GM13976 (cell line): ENCODE measurements at regions not wholly inside any gene's neighbourhood (a gene's known extent, or its start where the extent isn't known, plus 50 kb on each side); places are given as distances from the start of the nearest gene placed in this dataset.

Experiments used
- DNase-seq: peaks from one replicate; pipeline ENCODE4 v3.0.0; 2012; ENCODE audit warnings: low spot score
- in situ Hi-C: fragments of 300-500 bp; cut with MboI; formaldehyde crosslinking; loops from one replicate; pipeline ENCODE4 v1.12.0; 2022; ENCODE audit warnings: low sequenced_read_pairs, mixed read lengths, inconsistent platforms; ENCODE audit not compliant: unreplicated experiment
- TF ChIP-seq, protein P1 (sequence below): IDR thresholded peaks from 2 replicates; pipeline ENCODE4 v1.5.1; 2012; ENCODE audit warnings: borderline replicate concordance, mild to moderate bottlenecking; ENCODE audit not compliant: insufficient read depth; ENCODE audit errors: extremely low read depth, missing control alignments, control extremely low read depth

DNA sequence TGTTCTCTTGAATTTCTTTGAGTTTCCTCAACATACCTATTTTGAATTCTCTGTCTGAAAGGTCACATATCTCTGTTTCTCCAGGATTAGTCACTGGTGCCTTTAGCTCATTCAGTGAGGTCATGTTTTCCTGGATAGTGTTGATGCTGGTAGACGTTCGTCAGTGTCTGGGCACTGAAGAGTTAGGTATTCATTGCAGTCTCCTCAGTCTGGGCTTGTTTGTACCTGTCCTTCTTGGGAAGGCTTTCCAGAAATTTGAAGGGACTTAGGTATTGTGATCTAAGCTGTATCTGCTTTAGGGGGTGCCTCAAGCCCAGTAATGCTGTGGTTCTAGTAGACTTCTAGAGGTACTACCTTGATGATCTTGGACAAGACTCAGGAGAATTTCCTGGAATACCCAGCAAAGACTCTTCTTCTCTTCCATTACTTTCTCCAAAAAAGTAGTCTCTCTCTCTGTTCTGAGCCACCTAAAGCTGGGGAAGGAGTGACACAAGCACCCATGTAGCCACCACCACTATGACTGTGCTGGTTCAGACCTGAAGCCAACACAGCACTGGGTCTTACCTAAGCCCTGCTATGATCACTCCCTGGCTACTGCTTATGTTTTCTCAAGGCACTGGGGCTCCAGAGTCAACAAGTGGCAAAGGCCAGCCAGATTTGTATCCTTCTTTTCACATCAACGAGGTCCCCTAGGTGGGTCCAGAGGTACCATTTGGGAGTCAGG is 852.0 kb downstream of the BCL11A start:
- in situ Hi-C loops = no loop called here
- TF ChIP-seq, protein P1, sequence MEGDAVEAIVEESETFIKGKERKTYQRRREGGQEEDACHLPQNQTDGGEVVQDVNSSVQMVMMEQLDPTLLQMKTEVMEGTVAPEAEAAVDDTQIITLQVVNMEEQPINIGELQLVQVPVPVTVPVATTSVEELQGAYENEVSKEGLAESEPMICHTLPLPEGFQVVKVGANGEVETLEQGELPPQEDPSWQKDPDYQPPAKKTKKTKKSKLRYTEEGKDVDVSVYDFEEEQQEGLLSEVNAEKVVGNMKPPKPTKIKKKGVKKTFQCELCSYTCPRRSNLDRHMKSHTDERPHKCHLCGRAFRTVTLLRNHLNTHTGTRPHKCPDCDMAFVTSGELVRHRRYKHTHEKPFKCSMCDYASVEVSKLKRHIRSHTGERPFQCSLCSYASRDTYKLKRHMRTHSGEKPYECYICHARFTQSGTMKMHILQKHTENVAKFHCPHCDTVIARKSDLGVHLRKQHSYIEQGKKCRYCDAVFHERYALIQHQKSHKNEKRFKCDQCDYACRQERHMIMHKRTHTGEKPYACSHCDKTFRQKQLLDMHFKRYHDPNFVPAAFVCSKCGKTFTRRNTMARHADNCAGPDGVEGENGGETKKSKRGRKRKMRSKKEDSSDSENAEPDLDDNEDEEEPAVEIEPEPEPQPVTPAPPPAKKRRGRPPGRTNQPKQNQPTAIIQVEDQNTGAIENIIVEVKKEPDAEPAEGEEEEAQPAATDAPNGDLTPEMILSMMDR = no peak
- DNase-seq = no peak

DNA sequence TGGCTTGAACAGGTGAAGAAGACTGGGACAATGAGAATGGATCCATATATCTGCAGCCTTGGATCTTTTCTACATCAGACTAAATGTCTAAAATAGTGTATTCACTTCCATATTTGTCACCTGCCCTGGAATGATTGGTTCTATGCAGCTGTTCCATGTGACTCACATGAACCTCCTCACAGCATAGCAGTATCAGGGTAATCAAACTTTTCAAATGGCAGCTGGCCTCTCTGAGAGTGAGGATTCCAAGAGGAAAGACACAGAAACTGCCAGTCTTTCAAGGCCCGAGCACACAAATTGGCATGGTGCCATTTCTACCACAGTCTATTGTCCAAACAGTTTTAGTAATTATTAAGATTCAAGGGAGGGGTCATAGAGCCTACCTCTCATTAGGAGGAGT is 859.3 kb downstream of the BCL11A start:
- in situ Hi-C loops = no loop called here
- TF ChIP-seq, protein P1 = no peak
- no peak for DNase-seq

DNA sequence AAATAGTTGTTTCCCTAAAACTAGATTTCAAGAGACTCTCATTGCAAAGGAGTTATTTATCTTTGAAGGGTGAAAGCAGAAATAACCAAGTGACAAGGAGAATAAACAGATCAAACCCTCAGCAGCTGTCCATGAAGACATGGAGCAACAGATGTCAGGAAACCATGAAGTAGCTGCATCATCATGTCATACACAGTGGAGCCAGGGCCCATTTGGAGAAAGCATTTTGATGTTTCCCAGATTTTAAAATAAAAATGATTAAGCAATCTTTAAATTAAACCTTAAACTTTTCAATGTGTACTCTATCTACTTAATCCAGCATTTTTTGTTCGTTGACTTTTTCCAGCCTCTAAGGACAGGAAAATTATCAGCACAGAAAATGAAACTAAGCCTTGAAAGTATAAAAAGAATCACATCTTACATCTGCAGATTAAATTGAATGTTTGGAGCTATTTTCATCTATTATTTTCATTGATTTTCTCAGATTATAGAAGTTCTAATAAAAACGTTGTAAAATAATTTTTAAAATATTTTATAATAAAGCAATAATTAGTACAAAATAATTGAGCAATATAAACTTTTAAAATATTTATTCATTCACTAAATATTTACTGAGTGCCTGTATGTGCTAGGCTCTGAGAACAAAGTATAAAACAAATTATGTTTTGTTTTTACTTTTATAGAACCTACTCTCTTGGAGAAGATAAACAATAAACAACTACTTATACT is 860.1 kb downstream of the BCL11A start:
- DNase-seq = no peak
- in situ Hi-C loops = no loop called here
- TF ChIP-seq, protein P1 = no peak

DNA sequence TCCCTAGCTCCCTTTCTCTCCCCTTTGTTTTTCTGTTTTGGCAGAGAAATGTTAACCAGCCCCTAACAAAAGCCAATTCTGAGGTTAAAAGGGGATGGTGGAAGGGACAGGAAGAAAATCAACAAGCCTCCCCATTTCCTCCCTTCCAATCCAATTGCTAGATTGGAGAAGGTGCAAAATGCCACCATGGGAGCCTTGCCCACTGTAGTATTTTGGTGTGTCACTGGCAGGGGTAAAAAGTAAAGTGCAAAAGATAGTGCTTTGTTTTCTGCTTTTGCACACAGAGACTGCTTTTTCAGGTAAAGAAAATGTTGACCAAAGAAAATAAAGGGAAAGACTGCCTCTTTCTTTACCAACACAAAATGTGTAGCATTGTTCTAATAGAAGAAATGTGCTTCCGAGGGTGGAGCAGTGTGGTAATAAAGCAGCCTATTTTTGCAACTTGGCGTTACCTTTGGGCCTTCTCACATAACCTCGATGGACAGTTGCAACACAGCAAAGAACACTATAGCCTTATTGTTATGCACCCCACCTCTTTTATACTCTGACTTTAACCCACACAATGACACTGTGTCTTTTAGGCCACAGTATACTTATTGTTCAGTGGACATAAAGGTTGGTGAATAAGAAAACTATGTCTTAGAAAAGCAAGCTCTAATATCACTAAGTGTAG is 861.8 kb downstream of the BCL11A start:
- in situ Hi-C loops = no loop called here
- DNase-seq = no peak
- TF ChIP-seq, protein P1 = no peak

DNA sequence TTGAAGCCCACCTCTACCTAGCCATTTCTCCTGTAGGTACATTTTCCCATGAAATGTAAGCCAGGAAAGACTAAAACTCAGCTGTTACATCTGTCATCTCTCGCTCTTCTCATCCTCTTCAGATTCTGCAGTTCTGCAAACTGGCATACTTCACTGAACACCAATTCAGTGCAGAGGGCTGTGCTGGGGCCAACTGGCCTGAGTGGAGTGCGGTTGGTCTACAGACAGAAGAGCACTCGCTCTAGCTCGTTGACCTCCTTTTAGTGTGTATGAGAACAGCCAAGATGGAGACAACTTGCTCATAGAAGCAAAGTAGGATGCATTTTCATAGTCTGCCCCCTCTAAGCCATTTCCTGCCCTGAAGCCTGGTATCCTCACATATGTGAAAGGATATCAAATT is 862.6 kb downstream of the BCL11A start:
- TF ChIP-seq, protein P1 = no peak
- in situ Hi-C loops = no loop called here
- no peak for DNase-seq

DNA sequence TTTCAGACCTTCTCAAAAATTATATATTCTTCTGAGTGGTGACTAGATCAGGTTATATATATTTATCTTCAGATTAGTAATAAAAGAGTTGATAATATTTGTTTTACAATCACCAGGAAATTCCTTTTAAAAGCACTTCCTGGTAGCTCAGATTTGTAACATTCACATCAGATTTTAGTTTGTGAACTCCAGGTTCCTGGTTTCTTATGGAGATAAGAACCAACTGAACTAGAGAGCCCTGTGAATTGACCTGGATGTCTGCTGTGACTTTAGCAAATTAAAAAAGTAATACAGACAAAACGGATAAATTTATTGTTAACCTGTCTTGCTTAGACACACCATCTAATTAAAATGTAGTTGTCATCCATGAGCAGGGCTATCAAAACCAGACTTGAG is 868.7 kb downstream of the BCL11A start:
- in situ Hi-C loops = no loop called here
- TF ChIP-seq, protein P1 = no peak
- no peak for DNase-seq
